ENCODE measurements at regions not wholly inside any gene's neighbourhood (a gene's known extent, or its start where the extent isn't known, plus 50 kb on each side); places are given as distances from the start of the nearest gene placed in this dataset.
A peak's percentile ranks its signal among the peaks of the same experiment; 100 is the strongest.

DNA sequence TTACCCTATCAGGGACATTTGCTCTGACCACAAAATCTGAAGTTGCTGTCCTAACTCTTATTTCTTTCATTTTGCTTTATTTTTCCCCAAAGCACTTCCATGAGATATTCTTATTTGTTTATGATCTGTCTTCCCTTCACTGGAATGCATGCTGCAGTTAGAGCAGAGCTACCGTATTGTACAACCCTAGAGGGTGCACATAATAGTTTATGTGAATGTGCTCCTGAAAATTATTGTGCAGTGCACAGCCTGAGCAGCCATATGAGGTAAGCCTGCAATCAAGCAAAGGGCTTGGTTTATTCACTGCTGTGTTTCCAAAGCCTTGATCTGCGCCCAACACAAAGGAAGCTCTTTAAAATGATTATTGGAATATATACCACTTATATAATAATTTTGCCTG is 120.3 kb upstream of the CADPS start:
- Mint-ChIP-seq H3K4me3 (no peak overlapping the region), H3K9me3 (peaks cover 1 to 5% (median 3%) of the 10 kb centered on the region in 3 donors)

DNA sequence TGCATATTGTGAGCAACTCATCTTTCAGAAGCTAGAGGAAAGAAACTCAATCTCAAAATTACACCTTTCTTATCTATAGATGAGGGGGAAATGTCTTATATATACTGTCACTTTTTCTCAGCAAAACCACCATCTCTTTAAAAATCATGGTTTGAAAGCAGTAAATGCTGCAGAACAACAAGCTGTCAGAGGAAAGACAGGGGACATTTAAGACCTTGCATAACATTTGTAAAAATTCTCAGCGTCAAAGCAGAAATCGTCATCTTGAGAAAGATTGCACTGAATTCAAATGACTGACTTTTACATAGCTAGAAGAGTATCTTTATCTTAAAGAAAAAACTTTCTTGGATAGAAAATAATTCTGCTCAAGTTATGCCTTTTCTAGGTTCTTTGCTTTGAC is 122.2 kb upstream of the CADPS start:
- H3K9me3 Mint-ChIP-seq = peaks cover 1 to 3% (median 3%) of the 10 kb centered on the region in 3 donors

More for the DNA sequence above, 120.3 kb upstream of the CADPS start:
- peaks cover 2% of the 10 kb centered on the region for H3K27me3 Mint-ChIP-seq
- no peak overlapping the region for H3K27ac Mint-ChIP-seq
- no peaks in the 10 kb centered on the region for H3K36me3 Mint-ChIP-seq
- no peaks in the 10 kb centered on the region for H3K4me1 Mint-ChIP-seq

DNA sequence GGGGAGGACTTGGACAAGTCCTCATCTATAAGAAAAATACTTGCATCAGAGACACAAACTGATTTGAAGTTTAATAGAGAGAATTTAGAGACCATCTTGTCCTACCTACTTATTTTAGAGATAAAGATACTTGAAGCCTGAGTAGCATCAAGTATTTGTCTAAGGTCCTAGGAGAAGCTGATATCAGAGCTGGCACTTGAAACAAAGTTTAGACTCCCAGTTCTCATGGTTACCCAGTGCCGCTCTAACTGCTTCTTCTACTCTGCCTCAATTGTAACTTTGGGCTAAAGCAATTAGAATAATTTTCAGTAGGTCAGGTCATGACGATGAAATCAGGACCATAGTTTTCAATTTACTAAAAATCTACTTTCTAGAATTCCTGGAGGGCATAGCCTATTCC is 123.9 kb upstream of the CADPS start:
- peaks cover 2% of the 10 kb centered on the region for H3K27me3 Mint-ChIP-seq
- peaks cover 5 to 7% (median 6%) of the 10 kb centered on the region in 3 donors for H3K9me3 Mint-ChIP-seq
- no peak overlapping the region for H3K4me3 Mint-ChIP-seq
- H3K4me1 Mint-ChIP-seq = no peaks in the 10 kb centered on the region
- no peak overlapping the region for H3K27ac Mint-ChIP-seq
- H3K36me3 Mint-ChIP-seq = peaks cover 2% of the 10 kb centered on the region

More for the DNA sequence above, 122.2 kb upstream of the CADPS start:
- H3K4me1 Mint-ChIP-seq = no peaks in the 10 kb centered on the region
- no peak overlapping the region for H3K4me3 Mint-ChIP-seq
- H3K27me3 Mint-ChIP-seq = peaks cover 2% of the 10 kb centered on the region
- no peak overlapping the region for H3K27ac Mint-ChIP-seq
- H3K36me3 Mint-ChIP-seq = no peaks in the 10 kb centered on the region

DNA sequence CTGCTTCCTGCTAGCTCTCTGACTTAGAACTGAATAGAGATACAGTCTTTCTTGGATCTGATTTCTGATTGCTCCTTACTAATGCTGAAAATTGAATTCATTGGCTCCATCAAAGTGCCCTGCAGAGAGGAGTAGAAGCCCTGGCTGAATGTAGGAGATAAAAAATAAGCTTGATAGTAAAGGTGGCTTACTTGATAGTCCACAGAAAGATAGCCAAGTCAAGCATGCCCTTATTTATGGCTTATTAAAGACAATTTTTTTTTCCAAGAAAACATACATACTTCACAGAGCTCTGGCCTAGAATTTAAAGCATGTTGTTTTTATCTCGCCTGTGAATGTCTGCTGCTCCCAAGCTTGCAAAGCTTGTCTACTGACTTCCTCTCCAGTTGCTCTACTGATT is 124.6 kb upstream of the CADPS start:
- peaks cover 2% of the 10 kb centered on the region for H3K27me3 Mint-ChIP-seq
- H3K36me3 Mint-ChIP-seq = peaks cover 2% of the 10 kb centered on the region
- H3K4me3 Mint-ChIP-seq = no peak overlapping the region
- no peak overlapping the region for H3K27ac Mint-ChIP-seq
- H3K9me3 Mint-ChIP-seq = peaks cover 5 to 7% (median 6%) of the 10 kb centered on the region in 3 donors
- H3K4me1 Mint-ChIP-seq = no peaks in the 10 kb centered on the region

DNA sequence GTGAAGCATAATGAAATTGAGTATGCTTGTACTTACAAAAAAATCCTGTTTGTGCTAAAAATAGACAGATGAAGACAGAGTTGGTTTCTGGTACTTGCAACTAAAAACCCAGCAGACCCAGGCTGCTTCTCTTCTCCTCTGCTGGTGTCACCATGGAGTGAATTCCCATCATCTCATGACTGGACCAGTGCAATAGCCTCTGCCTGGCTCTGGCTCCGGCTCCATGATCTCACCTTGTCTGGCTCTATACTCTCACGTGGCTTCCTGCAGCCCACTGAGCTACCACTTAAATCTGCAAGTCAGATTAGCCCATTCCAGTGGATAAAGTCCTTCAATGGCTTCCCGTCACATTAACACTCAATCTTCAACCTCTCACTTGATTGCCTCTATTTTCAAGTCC is 129.2 kb upstream of the CADPS start:
- Mint-ChIP-seq H3K9me3 (peaks cover 4 to 5% (median 4%) of the 10 kb centered on the region in 3 donors), H3K27ac (peak overlapping the region in 1 of 3 donors; percentile 35), H3K4me1 (no peaks in the 10 kb centered on the region), H3K27me3 (no peaks in the 10 kb centered on the region), H3K4me3 (peak overlapping the region in 1 of 4 donors; percentile 54), H3K36me3 (peaks cover 2% of the 10 kb centered on the region)

DNA sequence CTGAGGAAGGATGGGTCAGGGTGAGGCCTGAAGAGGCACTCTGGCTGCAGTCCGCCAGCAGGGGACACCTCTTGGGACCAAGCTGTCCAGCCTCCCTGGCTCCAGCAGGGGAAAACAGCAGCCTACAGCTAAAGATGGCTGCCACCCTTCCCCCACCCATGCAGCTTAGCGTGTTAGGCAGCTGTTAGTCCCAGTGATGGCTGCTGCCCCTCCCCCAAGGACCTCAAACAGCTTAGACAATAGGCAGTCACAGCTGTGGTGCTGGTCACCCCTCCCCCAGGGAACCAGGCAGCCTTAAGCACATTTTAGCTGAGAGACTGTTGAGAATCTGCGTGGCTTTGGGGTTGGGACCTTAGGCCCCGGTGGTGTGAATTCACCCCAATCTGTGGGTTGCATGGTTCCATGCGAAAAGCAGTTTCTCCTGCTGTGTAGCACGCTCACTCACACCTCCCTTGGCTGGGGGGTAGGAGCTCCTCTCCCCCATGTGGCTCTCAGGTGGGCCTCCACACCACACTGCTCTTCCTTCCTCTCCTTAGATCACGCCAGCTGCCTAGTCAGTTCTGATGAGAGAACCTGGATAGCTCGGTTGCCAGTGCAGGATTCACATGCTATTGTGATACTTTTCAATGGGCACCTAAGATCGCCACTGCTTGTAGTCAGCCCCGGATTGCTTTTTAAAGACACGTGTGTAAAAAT is 140.5 kb upstream of the CADPS start:
- peaks cover 7% of the 10 kb centered on the region for H3K27me3 Mint-ChIP-seq
- peaks cover 1% of the 10 kb centered on the region for H3K36me3 Mint-ChIP-seq
- H3K9me3 Mint-ChIP-seq = peaks cover 0 to 2% (median 0%) of the 10 kb centered on the region in 3 donors
- no peaks in the 10 kb centered on the region for H3K4me1 Mint-ChIP-seq
- no peak overlapping the region for H3K27ac Mint-ChIP-seq
- H3K4me3 Mint-ChIP-seq = no peak overlapping the region

DNA sequence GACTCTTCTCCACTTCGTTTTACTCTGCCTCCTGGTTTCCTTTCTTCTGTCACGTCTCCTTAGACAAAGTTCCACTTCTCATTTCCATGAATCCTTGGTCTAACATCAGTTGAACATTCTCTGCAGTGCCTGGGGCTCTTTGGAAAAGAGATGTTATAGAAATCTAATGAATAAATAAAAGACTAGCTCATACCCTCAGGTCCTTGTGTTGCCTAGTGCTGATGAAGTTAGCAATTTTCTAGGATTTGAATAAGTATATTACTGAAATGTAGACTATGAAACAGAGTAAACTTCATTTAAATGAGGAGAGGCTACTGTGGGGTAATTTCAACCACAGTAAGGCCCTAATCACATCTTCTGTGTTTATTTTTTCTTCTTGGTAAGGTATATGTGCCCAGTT is 146.9 kb upstream of the CADPS start:
- H3K36me3 Mint-ChIP-seq = peaks cover 1% of the 10 kb centered on the region
- no peak overlapping the region for H3K4me3 Mint-ChIP-seq
- H3K27ac Mint-ChIP-seq = no peak overlapping the region
- peaks cover 4% of the 10 kb centered on the region for H3K27me3 Mint-ChIP-seq
- peaks cover 0 to 3% (median 0%) of the 10 kb centered on the region in 3 donors for H3K9me3 Mint-ChIP-seq
- H3K4me1 Mint-ChIP-seq = peaks cover 0 to 2% (median 0%) of the 10 kb centered on the region in 3 donors

DNA sequence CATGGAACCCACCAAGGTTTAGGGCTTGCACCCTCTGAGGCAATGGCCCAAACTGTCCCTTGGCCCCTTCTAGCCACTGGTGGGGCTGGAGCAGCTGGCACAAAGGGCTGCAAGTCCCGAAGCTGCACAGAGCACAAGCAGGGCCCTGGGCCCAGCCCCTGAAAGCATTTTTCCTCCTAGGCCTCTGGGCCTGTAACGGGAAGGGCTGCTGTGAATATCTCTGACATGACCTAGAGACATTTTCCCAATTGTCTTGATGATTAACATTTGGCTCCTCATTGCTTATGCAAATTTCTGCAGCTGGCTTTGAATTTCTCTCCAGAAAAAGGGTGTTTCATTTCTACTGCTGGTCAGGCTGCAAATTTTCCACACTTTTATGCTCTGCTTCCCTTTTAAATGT is 151.5 kb upstream of the CADPS start:
- H3K9me3 Mint-ChIP-seq = peaks cover 0 to 7% (median 6%) of the 10 kb centered on the region in 3 donors
- H3K4me3 Mint-ChIP-seq = no peak overlapping the region
- H3K27ac Mint-ChIP-seq = no peak overlapping the region
- no peaks in the 10 kb centered on the region for H3K36me3 Mint-ChIP-seq
- peaks cover 0 to 3% (median 2%) of the 10 kb centered on the region in 3 donors for H3K4me1 Mint-ChIP-seq
- H3K27me3 Mint-ChIP-seq = no peaks in the 10 kb centered on the region

DNA sequence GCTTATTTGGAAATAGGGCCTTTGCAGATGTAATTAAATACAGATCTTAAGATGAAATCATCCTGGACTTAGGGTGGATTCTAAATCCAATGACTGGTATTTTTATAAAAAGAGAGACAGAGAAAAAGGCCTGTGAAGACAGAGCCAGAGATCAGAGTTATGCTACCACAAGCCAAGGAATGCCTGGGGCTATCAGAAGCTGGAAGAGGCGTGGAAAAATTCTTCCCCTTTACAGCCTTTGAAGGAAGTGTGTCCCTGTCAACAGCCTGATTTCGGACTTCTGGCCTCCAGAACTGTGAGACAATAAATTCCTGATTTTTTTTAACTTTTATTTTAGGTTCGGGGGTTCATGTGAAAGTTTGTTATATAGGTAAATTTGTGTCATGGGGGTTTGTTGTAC is 154.1 kb upstream of the CADPS start:
- no peak overlapping the region for H3K27ac Mint-ChIP-seq
- H3K36me3 Mint-ChIP-seq = no peaks in the 10 kb centered on the region
- H3K4me1 Mint-ChIP-seq = peaks cover 0 to 3% (median 2%) of the 10 kb centered on the region in 3 donors
- H3K9me3 Mint-ChIP-seq = peaks cover 0 to 7% (median 6%) of the 10 kb centered on the region in 3 donors
- H3K27me3 Mint-ChIP-seq = no peaks in the 10 kb centered on the region
- no peak overlapping the region for H3K4me3 Mint-ChIP-seq

DNA sequence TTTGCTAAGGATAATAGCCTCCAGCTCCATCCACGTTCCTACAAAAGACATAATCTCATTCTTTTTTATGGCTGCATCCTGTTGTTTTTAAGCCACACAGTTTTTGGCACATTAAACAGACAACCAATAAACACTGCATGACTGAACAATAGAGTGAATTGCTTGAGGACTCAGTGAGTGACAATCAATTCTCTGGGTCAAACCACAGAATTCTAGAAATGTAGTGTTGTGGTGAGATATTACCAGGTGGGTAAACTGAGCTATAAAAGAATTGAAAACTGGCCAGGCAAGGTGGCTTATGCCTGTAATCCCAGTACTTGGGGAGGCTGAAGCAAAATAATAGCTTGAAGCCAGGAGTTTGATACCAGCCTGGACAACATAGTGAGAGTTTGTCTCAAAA is 154.7 kb upstream of the CADPS start:
- Mint-ChIP-seq H3K27me3 (no peaks in the 10 kb centered on the region), H3K4me1 (peaks cover 0 to 3% (median 2%) of the 10 kb centered on the region in 3 donors), H3K4me3 (no peak overlapping the region), H3K27ac (no peak overlapping the region), H3K36me3 (no peaks in the 10 kb centered on the region), H3K9me3 (peaks cover 0 to 7% (median 6%) of the 10 kb centered on the region in 3 donors)

DNA sequence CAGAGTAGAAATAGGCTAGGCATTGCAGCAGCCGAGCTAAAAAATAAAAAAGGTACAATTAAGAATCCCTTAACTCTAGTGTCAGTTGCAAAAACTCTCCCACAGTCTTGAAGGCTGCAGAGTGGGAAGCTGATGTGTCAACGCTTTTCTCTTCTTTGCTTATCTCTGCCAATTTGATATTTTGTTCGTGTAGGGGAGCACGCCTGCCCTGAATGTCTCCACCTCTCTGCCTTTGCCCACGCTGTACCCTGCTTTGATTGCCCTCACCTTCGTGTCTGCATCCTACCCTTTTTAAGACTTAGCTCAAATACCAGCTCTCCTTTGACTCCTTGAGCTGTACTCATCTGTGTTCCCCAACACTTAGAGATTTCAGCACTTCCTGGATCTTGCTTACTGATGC is 155.4 kb upstream of the CADPS start:
- Mint-ChIP-seq H3K36me3 (no peaks in the 10 kb centered on the region), H3K4me1 (peaks cover 0 to 3% (median 2%) of the 10 kb centered on the region in 3 donors), H3K27ac (no peak overlapping the region), H3K9me3 (peaks cover 0 to 7% (median 6%) of the 10 kb centered on the region in 3 donors), H3K4me3 (no peak overlapping the region), H3K27me3 (no peaks in the 10 kb centered on the region)

DNA sequence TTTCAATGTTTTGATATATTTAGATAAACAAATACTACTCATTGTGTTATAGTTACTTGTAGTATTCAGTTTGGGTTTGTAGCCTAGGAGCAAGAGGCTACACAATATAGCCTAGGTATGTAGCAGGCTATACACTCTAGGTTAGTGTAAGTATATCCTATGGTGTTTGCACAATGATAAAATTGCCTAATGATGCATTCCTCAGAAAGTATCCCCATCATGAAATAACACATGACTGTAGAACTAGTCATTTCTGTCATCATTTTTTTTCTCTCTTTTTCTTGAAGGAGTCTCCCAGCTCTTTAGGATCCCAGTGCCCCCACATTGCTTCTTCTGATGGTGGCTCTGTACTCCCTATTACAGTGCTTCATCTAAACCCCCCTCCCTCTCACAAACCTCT is 157.7 kb upstream of the CADPS start:
- Mint-ChIP-seq H3K9me3 (peaks cover 0 to 7% (median 0%) of the 10 kb centered on the region in 3 donors), H3K27me3 (no peaks in the 10 kb centered on the region), H3K27ac (no peak overlapping the region), H3K36me3 (no peaks in the 10 kb centered on the region), H3K4me3 (no peak overlapping the region), H3K4me1 (peaks cover 0 to 2% (median 0%) of the 10 kb centered on the region in 3 donors)

DNA sequence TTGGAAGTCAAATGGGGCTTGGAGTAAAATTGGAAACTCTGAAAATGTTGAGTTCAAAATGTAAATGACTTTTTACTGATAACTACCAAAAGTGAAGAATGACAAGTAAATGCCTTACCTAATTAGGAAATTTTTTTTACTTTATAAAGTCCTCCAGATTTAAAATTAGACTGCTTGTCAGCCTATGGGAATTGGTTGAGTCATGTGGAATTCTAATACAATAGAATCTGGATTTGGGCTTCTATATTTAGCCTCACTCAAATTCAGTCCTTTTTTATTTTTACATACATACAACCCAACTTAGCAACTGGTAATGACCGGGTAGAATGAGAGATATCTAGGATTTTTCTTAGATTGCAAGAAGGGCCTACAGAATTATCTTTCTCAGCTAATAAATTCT is 158.9 kb upstream of the CADPS start:
- Mint-ChIP-seq H3K27ac (no peak overlapping the region), H3K4me3 (no peak overlapping the region), H3K9me3 (peaks cover 0 to 7% (median 0%) of the 10 kb centered on the region in 3 donors), H3K27me3 (peaks cover 1% of the 10 kb centered on the region), H3K4me1 (peaks cover 0 to 2% (median 0%) of the 10 kb centered on the region in 3 donors), H3K36me3 (no peaks in the 10 kb centered on the region)

DNA sequence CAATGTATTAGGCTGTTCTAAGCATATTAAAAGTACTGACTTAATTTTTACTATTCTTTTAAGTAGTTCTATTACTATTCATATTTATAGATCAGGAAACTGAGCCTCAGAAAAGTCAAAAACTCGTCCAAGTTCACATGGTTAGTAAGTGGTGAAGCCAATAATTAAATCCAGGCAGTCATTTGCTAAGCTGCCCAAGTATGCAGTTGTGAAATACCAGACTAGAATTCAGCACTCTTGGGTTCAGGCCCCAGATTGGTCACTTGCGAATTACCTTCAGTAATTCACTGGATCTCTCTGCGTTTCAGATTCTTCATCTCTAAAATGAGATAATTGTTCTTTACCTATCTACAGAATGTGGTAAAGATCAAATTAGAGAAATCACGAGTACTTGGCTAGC is 161.9 kb upstream of the CADPS start:
- Mint-ChIP-seq H3K27ac (no peak overlapping the region), H3K27me3 (peaks cover 4% of the 10 kb centered on the region), H3K4me1 (no peaks in the 10 kb centered on the region), H3K4me3 (no peak overlapping the region), H3K9me3 (peaks cover 0 to 2% (median 0%) of the 10 kb centered on the region in 3 donors), H3K36me3 (no peaks in the 10 kb centered on the region)

DNA sequence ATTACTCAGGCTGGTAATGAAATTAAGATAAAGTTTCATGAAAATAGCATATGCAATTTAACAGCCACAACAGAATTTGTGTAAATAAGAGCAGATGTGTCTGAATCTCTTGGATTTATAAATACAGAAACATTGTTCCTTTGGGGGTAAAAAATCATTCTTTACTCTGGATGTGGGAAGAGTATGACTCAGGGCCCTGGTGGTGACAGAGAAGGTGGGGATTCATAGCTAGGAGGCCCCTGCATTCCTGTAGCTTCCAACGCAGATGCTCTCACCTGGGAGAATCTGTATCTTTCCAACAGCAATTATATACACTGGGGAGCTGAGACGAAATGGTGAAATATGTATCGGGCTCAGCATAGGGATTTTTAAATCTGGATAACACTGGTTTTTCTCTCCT is 167.6 kb upstream of the CADPS start:
- Mint-ChIP-seq H3K4me1 (peaks cover 0 to 14% (median 4%) of the 10 kb centered on the region in 3 donors), H3K4me3 (no peak overlapping the region), H3K9me3 (peaks cover 0 to 12% (median 5%) of the 10 kb centered on the region in 3 donors), H3K27ac (no peak overlapping the region), H3K36me3 (no peaks in the 10 kb centered on the region), H3K27me3 (peaks cover 6% of the 10 kb centered on the region)

DNA sequence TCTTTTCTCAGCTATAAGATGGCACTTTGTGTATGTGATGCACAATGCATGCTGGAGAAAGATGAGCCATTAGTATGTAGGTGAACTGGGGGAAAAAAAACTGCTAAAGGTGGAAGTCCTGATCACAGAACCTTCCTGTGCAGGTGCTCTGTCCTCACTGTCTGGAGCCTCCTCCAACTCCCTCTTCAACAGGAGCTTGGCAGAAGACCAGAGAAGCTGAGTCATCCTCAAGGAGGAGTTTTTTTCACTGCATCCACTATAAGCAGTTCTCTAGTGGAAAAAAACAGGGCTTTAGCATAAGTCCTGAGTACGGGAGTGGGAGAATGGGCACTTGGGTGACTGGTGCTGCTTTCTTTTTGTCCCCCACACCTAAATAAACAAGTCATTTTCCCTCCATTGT is 168.4 kb upstream of the CADPS start:
- Mint-ChIP-seq H3K27me3 (peaks cover 6% of the 10 kb centered on the region), H3K27ac (no peak overlapping the region), H3K4me3 (no peak overlapping the region), H3K9me3 (peaks cover 0 to 12% (median 5%) of the 10 kb centered on the region in 3 donors), H3K4me1 (peaks cover 0 to 17% (median 4%) of the 10 kb centered on the region in 3 donors), H3K36me3 (no peaks in the 10 kb centered on the region)
